NCI-H82 (cell line): ENCODE measurements at regions not wholly inside any gene's neighbourhood (a gene's known extent, or its start where the extent isn't known, plus 50 kb on each side); places are given as distances from the start of the nearest gene placed in this dataset.

Experiments
- DNase-seq: peaks from one replicate; lab custom pipeline; 2025; lab: John Stamatoyannopoulos, UW

- DNase-seq, result no peak
These were observed 472.7 kb upstream of the HS6ST1 start for GRCh38 chr2:128791120-128791984.

GRCh38 chr2:128791985-128792320, 473.3 kb upstream of the HS6ST1 start:
- DNase-seq, result no peak

GRCh38 chr2:128792476-128793054, 473.9 kb upstream of the HS6ST1 start:
- no peak for DNase-seq

GRCh38 chr2:128793404-128793803, 474.7 kb upstream of the HS6ST1 start:
- no peak for DNase-seq

GRCh38 chr2:128794285-128794684, 475.6 kb upstream of the HS6ST1 start:
- no peak for DNase-seq

GRCh38 chr2:128796321-128796720, 477.7 kb upstream of the HS6ST1 start:
- DNase-seq, result no peak

- DNase-seq, result no peak
These were observed 478.4 kb upstream of the HS6ST1 start for GRCh38 chr2:128797092-128797491.

GRCh38 chr2:128797533-128797932, 478.9 kb upstream of the HS6ST1 start:
- no peak for DNase-seq

- DNase-seq, result no peak
These were observed 479.3 kb upstream of the HS6ST1 start for GRCh38 chr2:128797937-128798336.

- peak; percentile 28 for DNase-seq
These were observed 480.0 kb upstream of the HS6ST1 start for GRCh38 chr2:128798502-128799283.

GRCh38 chr2:128799284-128799552, 480.6 kb upstream of the HS6ST1 start:
- DNase-seq, result no peak

- DNase-seq, result no peak
These were observed 481.1 kb upstream of the HS6ST1 start for GRCh38 chr2:128799730-128800129.

GRCh38 chr2:128801576-128801975, 482.9 kb upstream of the HS6ST1 start:
- no peak for DNase-seq

GRCh38 chr2:128803222-128803621, 484.6 kb upstream of the HS6ST1 start:
- DNase-seq, result no peak

- DNase-seq, result no peak
These were observed 486.6 kb upstream of the HS6ST1 start for GRCh38 chr2:128805237-128805636.

GRCh38 chr2:128805918-128806317, 487.2 kb upstream of the HS6ST1 start:
- no peak for DNase-seq

- DNase-seq, result no peak
These were observed 488.6 kb upstream of the HS6ST1 start for GRCh38 chr2:128807317-128807716.

GRCh38 chr2:128808462-128809258, 490.0 kb upstream of the HS6ST1 start:
- no peak for DNase-seq

- no peak for DNase-seq
These were observed 490.6 kb upstream of the HS6ST1 start for GRCh38 chr2:128809259-128809636.

- no peak for DNase-seq
These were observed 491.2 kb upstream of the HS6ST1 start for GRCh38 chr2:128809880-128810279.

- DNase-seq, result no peak
These were observed 493.7 kb upstream of the HS6ST1 start for GRCh38 chr2:128812183-128812940.
